ENCODE measurements at regions not wholly inside any gene's neighbourhood (a gene's known extent, or its start where the extent isn't known, plus 50 kb on each side); places are given as distances from the start of the nearest gene placed in this dataset.

- no peaks in the 10 kb centered on the region; the same call in none of the 2 replicates for H3K9me3 ChIP-seq (replicated peaks; ENCODE audit: control insufficient read depth, insufficient read depth, low read depth, low read length)
- no peak overlapping the region for H3K27ac ChIP-seq (ENCODE audit: extremely low read depth, low read depth, low read length)
- ChIA-PET POLR2A (no interaction called here), CTCF (ENCODE audit: low intra/inter-chr PET ratio) (no interaction called here)
- H3K27me3 ChIP-seq (ENCODE audit: control insufficient read depth in 2 of 2, insufficient read depth in 2 of 2, low read length in 2 of 2), result no peaks in the 10 kb centered on the region
- no peaks in the 10 kb centered on the region for H3K4me1 ChIP-seq (replicated peaks in 1 of 2; ENCODE audit: control insufficient read depth in 2 of 2, insufficient read depth in 2 of 2, low read length in 2 of 2)
- no peak overlapping the region for H3K4me3 ChIP-seq
- no peaks in the 10 kb centered on the region for H3K36me3 ChIP-seq (ENCODE audit: control insufficient read depth, insufficient read depth, low read length)
- FAIRE-seq, result no peak
- BruUV-seq (replicated peaks), result no TSS peak
- H2AFZ ChIP-seq (ENCODE audit: low read depth, low read length), result no peak overlapping the region
- in situ Hi-C loops (cut with MboI) (no loop called here), intact Hi-C loops (cut with micrococcal nuclease) (no loop called here)
- ATAC-seq, result no peak
- no peak for TF ChIP-seq STAT5B (CRISPR knock-in tag; IDR thresholded peaks at IDR 0.05)
- TF ChIP-seq POU5F1 (IDR thresholded peaks at IDR 0.05; ENCODE audit: borderline replicate concordance, low read depth, low read length, partially characterized antibody), result no peak
- H3K9ac ChIP-seq (ENCODE audit: insufficient read depth in 1 of 2, low read depth in 2 of 2, low read length in 2 of 2), result no peak overlapping the region
- H3K4me2 ChIP-seq (ENCODE audit: insufficient read depth, low read length), result no peak overlapping the region
- H3K9me1 ChIP-seq (ENCODE audit: control insufficient read depth, insufficient read depth, low read length), result no peaks in the 10 kb centered on the region
- H4K20me1 ChIP-seq (replicated peaks; ENCODE audit: control insufficient read depth, insufficient read depth, low read length), result no peaks in the 10 kb centered on the region
- no peak for DNase-seq (ENCODE audit: extremely low read depth in 1 of 4, low spot score in 3 of 4)
- no peaks in the 10 kb centered on the region for H3K79me2 ChIP-seq (ENCODE audit: control insufficient read depth, insufficient read depth, low read length)
- 0% methylated on average over 3 of the region's 3 CpGs for WGBS (ENCODE audit: insufficient coverage, low coverage, missing lambda C conversion rate)
Observed at GRCh38 chr2:183487326-183487725, 363.1 kb downstream of the NUP35 start.

GRCh38 chr2:183488421-183488820 is 364.2 kb downstream of the NUP35 start:
- no peak for DNase-seq (ENCODE audit: extremely low read depth in 1 of 4, low spot score in 3 of 4)
- Histone ChIP-seq H4K20me1 (replicated peaks; ENCODE audit: control insufficient read depth, insufficient read depth, low read length) (no peaks in the 10 kb centered on the region), H3K27me3 (ENCODE audit: control insufficient read depth in 2 of 2, insufficient read depth in 2 of 2, low read length in 2 of 2) (no peaks in the 10 kb centered on the region), H3K79me2 (ENCODE audit: control insufficient read depth, insufficient read depth, low read length) (no peaks in the 10 kb centered on the region), H3K4me3 (no peak overlapping the region), H3K27ac (ENCODE audit: extremely low read depth, low read depth, low read length) (no peak overlapping the region), H3K9me3 (replicated peaks; ENCODE audit: control insufficient read depth, insufficient read depth, low read depth, low read length) (no peaks in the 10 kb centered on the region; the same call in none of the 2 replicates), H3K36me3 (ENCODE audit: control insufficient read depth, insufficient read depth, low read length) (no peaks in the 10 kb centered on the region), H3K4me2 (ENCODE audit: insufficient read depth, low read length) (no peak overlapping the region), H3K9ac (ENCODE audit: insufficient read depth in 1 of 2, low read depth in 2 of 2, low read length in 2 of 2) (no peak overlapping the region), H2AFZ (ENCODE audit: low read depth, low read length) (no peak overlapping the region), H3K4me1 (replicated peaks in 1 of 2; ENCODE audit: control insufficient read depth in 2 of 2, insufficient read depth in 2 of 2, low read length in 2 of 2) (no peaks in the 10 kb centered on the region), H3K9me1 (ENCODE audit: control insufficient read depth, insufficient read depth, low read length) (no peaks in the 10 kb centered on the region)
- in situ Hi-C loops (cut with MboI), result no loop called here
- no peak for FAIRE-seq
- ChIA-PET POLR2A (no interaction called here), CTCF (ENCODE audit: low intra/inter-chr PET ratio) (no interaction called here)
- TF ChIP-seq AFF1 (IDR thresholded peaks at IDR 0.05; ENCODE audit: low read depth in 1 of 2, partially characterized antibody in 2 of 2), result no peak
- TF ChIP-seq ZNF280A (IDR thresholded peaks at IDR 0.05; ENCODE audit: low read depth, partially characterized antibody), result no peak
- TF ChIP-seq, protein P1, sequence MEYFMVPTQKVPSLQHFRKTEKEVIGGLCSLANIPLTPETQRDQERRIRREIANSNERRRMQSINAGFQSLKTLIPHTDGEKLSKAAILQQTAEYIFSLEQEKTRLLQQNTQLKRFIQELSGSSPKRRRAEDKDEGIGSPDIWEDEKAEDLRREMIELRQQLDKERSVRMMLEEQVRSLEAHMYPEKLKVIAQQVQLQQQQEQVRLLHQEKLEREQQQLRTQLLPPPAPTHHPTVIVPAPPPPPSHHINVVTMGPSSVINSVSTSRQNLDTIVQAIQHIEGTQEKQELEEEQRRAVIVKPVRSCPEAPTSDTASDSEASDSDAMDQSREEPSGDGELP (CRISPR knock-in tag; IDR thresholded peaks at IDR 0.05; ENCODE audit: borderline replicate concordance), result no peak
- TF ChIP-seq ZNF311 (CRISPR knock-in tag; IDR thresholded peaks at IDR 0.05), result no peak
- TF ChIP-seq RAD51 (IDR thresholded peaks at IDR 0.05; ENCODE audit: borderline replicate concordance, low read depth), result no peak
- no peak for TF ChIP-seq CHCHD3 (CRISPR knock-in tag; IDR thresholded peaks at IDR 0.05)
- no peak for TF ChIP-seq ZBTB7A (IDR thresholded peaks at IDR 0.05; ENCODE audit: borderline replicate concordance, control insufficient read depth, low read depth, low read length)
- intact Hi-C loops (cut with micrococcal nuclease), result no loop called here
- ATAC-seq, result no peak
- no TSS peak for BruUV-seq (replicated peaks)
